GM18511 (cell line): ENCODE measurements at regions not wholly inside any gene's neighbourhood (a gene's known extent, or its start where the extent isn't known, plus 50 kb on each side); places are given as distances from the start of the nearest gene placed in this dataset.
"Not testable (repeated sequence)": the region's sequence is repeated elsewhere in the genome, so short reads cannot be mapped to it uniquely, and the experiment has no call there.

Experiments
- ATAC-seq: cut with Tn5 transposase; IDR thresholded peaks from one replicate; pipeline ENCODE4 v1.9.1; 2021; ENCODE audit warnings: mild to moderate bottlenecking, moderate library complexity; ENCODE audit not compliant: unreplicated experiment

GRCh38 chr9:64370344-64370743 is 914.7 kb downstream of the FOXD4L5 start:
- not testable (repeated sequence) for ATAC-seq

- not testable (repeated sequence) for ATAC-seq
These were observed 915.4 kb downstream of the FOXD4L5 start for GRCh38 chr9:64369644-64370043.

- ATAC-seq = peak; percentile 100
These were observed 915.9 kb downstream of the FOXD4L5 start for GRCh38 chr9:64369114-64369513.

- not testable (repeated sequence) for ATAC-seq
These were observed 916.4 kb downstream of the FOXD4L5 start for GRCh38 chr9:64368644-64368942.

- ATAC-seq = not testable (repeated sequence)
These were observed 917.0 kb downstream of the FOXD4L5 start for GRCh38 chr9:64367826-64368643.
